ENCODE measurements at regions not wholly inside any gene's neighbourhood (a gene's known extent, or its start where the extent isn't known, plus 50 kb on each side); places are given as distances from the start of the nearest gene placed in this dataset.

DNA sequence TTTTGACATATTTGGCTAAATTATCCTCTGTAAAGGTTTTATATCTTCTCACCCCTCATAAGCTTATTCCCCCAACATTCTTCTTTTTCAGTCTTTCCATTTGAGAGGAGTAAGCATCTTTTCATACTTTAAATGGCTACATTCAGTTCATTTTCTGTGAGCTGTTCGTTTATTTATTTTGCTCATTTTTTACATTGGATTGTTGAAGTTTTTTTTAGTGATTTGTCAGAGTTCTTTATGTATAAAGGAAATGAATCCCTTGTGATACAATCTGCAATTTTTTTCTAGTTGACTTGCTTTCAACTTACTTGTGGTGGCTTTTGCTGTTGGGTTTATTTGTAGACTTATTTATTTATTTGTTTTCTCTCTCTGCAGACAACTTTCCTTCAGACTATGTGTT, 250.3 kb downstream of the DLEU7 start:
- TF ChIP-seq, protein P1, sequence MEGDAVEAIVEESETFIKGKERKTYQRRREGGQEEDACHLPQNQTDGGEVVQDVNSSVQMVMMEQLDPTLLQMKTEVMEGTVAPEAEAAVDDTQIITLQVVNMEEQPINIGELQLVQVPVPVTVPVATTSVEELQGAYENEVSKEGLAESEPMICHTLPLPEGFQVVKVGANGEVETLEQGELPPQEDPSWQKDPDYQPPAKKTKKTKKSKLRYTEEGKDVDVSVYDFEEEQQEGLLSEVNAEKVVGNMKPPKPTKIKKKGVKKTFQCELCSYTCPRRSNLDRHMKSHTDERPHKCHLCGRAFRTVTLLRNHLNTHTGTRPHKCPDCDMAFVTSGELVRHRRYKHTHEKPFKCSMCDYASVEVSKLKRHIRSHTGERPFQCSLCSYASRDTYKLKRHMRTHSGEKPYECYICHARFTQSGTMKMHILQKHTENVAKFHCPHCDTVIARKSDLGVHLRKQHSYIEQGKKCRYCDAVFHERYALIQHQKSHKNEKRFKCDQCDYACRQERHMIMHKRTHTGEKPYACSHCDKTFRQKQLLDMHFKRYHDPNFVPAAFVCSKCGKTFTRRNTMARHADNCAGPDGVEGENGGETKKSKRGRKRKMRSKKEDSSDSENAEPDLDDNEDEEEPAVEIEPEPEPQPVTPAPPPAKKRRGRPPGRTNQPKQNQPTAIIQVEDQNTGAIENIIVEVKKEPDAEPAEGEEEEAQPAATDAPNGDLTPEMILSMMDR (IDR thresholded peaks at IDR 0.05; ENCODE audit: low read depth, low read length, missing control alignments): no peak
- in situ Hi-C loops (cut with HindIII; ENCODE audit: low sequenced_read_pairs): no loop called here
- no peak overlapping the region for H3K4me3 ChIP-seq (ENCODE audit: low read depth, low read length)
- no peak for DNase-seq (ENCODE audit: low read depth)

GRCh38 chr13:50594276-50595051, 249.0 kb downstream of the DLEU7 start:
- H3K4me3 ChIP-seq (ENCODE audit: low read depth, low read length): no peak overlapping the region
- TF ChIP-seq, protein P1 (IDR thresholded peaks at IDR 0.05; ENCODE audit: low read depth, low read length, missing control alignments): no peak
- in situ Hi-C loops (cut with HindIII; ENCODE audit: low sequenced_read_pairs): no loop called here
- no peak for DNase-seq (ENCODE audit: low read depth)

DNA sequence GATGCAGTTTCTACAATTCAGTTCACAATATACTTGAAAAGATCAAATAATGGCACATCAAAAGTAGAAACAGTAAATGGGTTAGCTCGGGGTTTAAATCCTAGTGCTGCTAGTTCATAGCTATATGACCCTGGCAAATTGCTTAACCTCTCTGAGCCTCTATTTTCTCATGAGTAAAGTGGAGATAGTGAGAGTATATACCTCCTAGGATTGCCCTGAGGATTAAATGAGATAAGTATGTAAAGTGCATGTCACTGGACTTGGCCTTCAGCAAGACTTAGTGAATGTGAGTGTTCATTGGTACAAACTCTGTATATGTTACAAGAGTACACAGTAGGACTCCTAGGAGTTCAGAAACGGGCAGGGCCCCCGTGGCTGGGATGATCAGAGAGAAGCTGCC, 248.3 kb downstream of the DLEU7 start:
- in situ Hi-C loops (cut with HindIII; ENCODE audit: low sequenced_read_pairs): no loop called here
- TF ChIP-seq, protein P1 (IDR thresholded peaks at IDR 0.05; ENCODE audit: low read depth, low read length, missing control alignments): no peak
- DNase-seq (ENCODE audit: low read depth): no peak

GRCh38 chr13:50596156-50596555, 247.3 kb downstream of the DLEU7 start:
- TF ChIP-seq, protein P1 (IDR thresholded peaks at IDR 0.05; ENCODE audit: low read depth, low read length, missing control alignments): no peak
- no peak overlapping the region for H3K4me3 ChIP-seq (ENCODE audit: low read depth, low read length)
- in situ Hi-C loops (cut with HindIII; ENCODE audit: low sequenced_read_pairs): no loop called here
- DNase-seq (ENCODE audit: low read depth): no peak

More for the DNA sequence above, 248.3 kb downstream of the DLEU7 start:
- H3K4me3 ChIP-seq (ENCODE audit: low read depth, low read length): no peak overlapping the region

GRCh38 chr13:50596776-50597203, 246.7 kb downstream of the DLEU7 start:
- in situ Hi-C loops (cut with HindIII; ENCODE audit: low sequenced_read_pairs): no loop called here
- no peak overlapping the region for H3K4me3 ChIP-seq (ENCODE audit: low read depth, low read length)
- TF ChIP-seq, protein P1 (IDR thresholded peaks at IDR 0.05; ENCODE audit: low read depth, low read length, missing control alignments): no peak
- no peak for DNase-seq (ENCODE audit: low read depth)

GRCh38 chr13:50598338-50598737, 245.2 kb downstream of the DLEU7 start:
- TF ChIP-seq, protein P1 (IDR thresholded peaks at IDR 0.05; ENCODE audit: low read depth, low read length, missing control alignments): no peak
- in situ Hi-C loops (cut with HindIII; ENCODE audit: low sequenced_read_pairs): no loop called here
- DNase-seq (ENCODE audit: low read depth): no peak
- H3K4me3 ChIP-seq (ENCODE audit: low read depth, low read length): no peak overlapping the region

Data from astrocyte of the cerebellum (primary cell).